Astrocyte of the hippocampus (primary cell): ENCODE measurements at regions not wholly inside any gene's neighbourhood (a gene's known extent, or its start where the extent isn't known, plus 50 kb on each side); places are given as distances from the start of the nearest gene placed in this dataset.
A peak's percentile ranks its signal among the peaks of the same experiment; 100 is the strongest.

Source experiments
- DNase-seq: peaks from one replicate; pipeline ENCODE4 v3.0.0; 2011; ENCODE audit warnings: low read depth, low spot score

- no peak for DNase-seq
Measured at GRCh38 chr17:31715446-31715845, 143.6 kb downstream of the COPRS start.

GRCh38 chr17:31704483-31704882, 154.6 kb downstream of the COPRS start:
- DNase-seq, result no peak

GRCh38 chr17:31702041-31702440, 157.0 kb downstream of the COPRS start:
- no peak for DNase-seq

GRCh38 chr17:31700973-31701372, 158.1 kb downstream of the COPRS start:
- no peak for DNase-seq

GRCh38 chr17:31699886-31700285, 159.2 kb downstream of the COPRS start:
- DNase-seq, result no peak

DNA sequence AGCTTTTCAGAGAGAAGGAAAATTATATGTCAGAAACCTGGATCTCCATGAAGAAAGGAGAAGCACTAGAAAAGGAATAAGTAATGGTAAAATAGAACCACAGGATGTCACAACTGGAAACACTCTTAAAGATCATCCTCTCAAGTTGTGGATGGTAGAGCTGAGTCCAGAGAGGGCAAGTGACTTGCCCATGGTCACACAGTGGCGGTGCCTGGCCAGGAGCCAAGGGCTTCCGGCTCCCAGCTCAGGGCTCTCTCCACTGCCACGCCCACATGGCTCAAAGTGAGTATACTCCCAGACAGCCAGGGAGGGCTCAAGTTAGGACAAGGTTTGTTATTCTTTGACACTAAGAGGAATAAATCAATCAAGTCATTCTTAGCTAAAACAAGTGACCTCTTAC, 159.8 kb downstream of the COPRS start:
- DNase-seq, result no peak

DNA sequence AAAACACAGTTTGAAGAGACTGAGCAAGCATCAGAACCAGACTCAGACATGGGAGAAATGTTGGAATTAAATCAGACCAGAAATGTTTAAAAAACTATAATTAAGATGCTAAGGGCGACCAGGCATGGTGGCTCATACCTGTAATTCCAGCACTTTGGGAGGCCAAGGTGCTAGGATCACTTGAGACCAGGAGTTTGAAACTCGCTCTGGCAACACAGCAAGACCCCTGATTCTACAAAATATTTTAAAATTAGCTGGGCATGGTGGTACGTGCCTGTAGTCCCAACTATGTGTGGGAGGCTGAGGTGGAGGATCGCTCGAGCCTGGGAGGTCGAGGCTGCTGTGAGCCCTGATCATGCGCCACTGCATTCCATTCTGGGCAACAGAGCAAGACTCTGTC, 160.3 kb downstream of the COPRS start:
- DNase-seq, result no peak

GRCh38 chr17:31697838-31698237, 161.2 kb downstream of the COPRS start:
- DNase-seq, result no peak

GRCh38 chr17:31696703-31697325, 162.2 kb downstream of the COPRS start:
- DNase-seq, result no peak

- peak; percentile 94 for DNase-seq
Measured at GRCh38 chr17:31696184-31696602, 162.9 kb downstream of the COPRS start.

GRCh38 chr17:31695456-31696090, 163.5 kb downstream of the COPRS start:
- peak; percentile 31 for DNase-seq

DNA sequence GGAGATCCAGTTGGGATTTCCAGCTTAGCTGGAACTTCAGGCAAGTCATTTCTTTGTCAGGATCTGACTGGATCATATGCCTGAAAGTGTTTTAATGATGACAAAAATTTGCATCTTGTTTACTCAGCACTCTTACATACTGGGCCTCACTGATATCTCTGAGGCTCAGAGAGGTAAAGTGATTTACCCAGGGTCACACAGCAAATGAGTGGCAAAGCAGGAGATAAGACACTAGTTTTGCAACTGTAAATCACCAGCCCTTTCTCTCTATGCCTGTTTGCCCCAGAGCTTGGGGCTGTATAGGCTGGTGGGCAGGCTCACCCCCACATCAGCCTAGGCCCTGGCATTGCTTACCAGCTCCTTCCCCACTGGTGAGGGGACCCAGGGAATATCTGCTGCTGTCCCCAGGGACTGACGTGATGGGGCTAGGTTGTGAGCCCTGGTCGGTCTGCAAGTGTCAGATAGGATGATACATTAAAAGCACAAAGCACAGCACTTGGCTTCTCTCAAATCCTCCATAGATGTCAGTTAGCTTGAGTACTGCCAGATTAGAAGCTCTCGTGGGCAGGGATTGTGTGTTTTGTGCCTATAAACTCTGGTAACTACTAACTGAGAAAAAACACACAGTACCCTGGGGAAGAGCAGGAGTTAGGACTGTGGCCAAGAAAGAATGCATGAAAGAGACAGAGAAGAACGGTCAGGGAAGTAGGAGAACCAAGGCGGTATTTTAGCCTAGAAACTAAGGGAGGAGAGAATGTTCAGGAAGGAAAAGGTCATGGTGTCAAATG, 165.4 kb downstream of the COPRS start:
- no peak for DNase-seq

- no peak for DNase-seq
Measured at GRCh38 chr17:31692632-31693031, 166.4 kb downstream of the COPRS start.

- DNase-seq, result no peak
Measured at GRCh38 chr17:31692027-31692426, 167.0 kb downstream of the COPRS start.

DNA sequence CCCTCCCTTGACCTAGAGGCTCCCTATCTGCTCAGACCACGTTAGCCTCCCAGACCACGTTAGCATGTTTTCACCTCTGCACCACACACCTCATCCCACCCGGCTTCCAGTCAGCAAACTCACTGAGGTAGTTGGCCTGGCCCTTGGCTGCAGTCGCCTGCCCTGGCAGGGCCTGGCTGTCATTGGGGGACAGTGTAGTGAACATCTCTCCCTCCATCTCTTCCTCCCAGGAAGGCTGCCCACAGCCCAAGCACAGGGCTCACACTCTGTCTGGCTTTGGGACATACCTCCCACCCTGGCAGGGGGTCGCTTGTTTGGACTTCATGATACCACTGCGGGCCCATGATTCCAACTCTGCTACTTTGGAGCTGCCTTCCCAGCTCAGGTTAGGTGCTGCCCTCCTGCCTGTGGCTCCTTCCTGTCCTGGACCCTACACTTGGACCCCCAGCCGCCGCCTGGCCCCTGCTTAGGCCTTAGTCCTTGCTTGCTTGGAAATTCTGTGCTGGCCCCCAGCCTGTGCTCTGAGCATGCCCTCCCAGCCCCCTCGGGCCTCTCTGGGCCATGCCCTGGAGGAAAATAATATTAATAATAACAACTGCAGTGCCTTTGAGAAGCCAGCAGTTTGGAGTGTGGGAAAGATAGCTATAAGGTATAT, 167.7 kb downstream of the COPRS start:
- no peak for DNase-seq

DNA sequence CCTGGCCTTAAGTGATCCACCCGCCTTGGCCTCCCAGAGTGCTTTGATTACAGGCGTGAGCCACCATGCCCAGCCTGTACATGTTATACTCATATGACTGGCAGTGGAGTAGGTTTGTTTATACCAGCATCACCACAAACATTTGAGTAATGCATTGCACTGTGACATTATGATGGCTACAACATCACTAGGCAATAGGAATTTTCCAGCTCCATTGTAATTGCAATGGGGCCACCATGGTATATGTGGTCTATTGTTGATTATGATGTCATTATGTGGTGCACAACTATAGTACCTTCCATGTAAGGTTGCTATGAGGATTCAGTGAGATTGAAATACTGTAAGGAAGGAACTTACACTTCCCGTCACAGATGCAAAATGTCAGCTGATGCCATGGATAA, 168.9 kb downstream of the COPRS start:
- peak; percentile 58 for DNase-seq

DNA sequence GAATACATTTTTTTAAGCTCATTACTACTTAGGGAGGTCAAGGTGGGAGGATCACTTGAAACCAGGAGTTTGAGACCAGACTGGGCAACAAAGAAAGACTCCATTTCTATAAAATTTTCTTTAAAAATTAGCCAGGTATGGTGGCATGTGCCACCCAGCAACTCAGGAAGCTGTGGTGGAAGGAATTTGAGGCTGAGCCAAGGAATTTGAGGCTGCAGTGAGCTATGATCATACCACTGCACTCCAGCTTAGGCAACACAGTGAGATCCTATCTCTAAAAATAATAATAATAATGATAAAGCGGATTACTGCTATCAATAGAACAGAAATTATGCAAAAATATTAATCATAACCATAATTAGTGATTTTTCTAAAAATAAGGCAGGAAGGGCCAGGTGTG, 170.3 kb downstream of the COPRS start:
- DNase-seq, result peak; percentile 59

GRCh38 chr17:31687505-31688126, 171.4 kb downstream of the COPRS start:
- DNase-seq, result no peak

- no peak for DNase-seq
Measured at GRCh38 chr17:31686495-31686894, 172.5 kb downstream of the COPRS start.

- DNase-seq, result no peak
Measured at GRCh38 chr17:31684901-31685300, 174.1 kb downstream of the COPRS start.

DNA sequence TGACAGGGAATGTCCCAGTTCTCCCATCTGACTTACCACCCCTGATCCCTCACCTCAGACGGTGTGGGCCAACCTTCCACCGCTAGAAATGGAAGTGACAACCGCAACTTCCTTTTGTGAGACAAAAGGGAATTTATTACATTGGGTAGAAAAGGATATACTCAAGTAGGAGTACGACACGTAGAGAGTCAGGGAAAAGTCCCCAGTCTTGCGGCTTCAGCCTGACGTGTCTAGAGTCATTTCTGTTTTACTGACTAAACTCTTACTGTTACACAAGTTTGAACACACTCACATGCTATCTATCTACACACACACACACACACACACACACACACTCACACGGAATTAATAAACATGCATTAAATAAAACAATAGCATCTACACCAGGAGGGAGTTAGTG, 178.9 kb downstream of the COPRS start:
- DNase-seq, result no peak

DNA sequence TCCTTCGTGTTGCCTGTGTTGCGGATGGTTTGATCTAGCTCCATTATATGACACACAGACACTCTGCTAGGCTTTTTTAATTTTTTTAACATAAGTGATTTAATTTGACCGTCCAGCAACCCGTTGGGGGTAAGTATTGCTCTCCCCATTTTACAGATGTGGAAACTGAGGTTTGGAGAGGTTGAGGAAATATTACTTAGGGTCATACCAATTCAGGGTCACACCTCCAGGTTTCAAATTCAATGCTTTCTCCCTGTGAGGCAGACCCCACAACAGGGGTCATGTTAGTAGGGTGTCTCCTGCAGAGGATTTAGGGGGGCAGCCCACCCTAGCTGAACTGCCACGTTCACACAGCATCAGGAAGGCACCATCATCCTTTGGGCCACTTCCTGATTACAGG, 179.4 kb downstream of the COPRS start:
- no peak for DNase-seq
